ENCODE measurements at regions not wholly inside any gene's neighbourhood (a gene's known extent, or its start where the extent isn't known, plus 50 kb on each side); places are given as distances from the start of the nearest gene placed in this dataset.

DNA sequence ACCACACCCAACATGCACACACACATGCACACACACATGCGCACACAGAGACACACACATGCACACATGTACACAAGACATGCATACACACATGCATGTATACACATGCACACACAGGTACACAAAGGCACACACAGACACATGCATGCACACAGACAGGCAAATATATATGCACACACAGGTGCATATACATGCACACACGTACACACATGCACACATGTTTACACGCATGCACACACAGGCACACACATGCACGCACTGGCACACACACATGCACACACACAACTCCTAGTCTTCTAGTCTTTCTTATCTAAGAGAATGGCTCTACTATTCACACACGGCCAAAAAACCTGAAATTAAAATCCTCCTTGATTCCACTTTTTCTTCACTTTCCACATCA, 222.7 kb upstream of the PLD5 start:
- Histone ChIP-seq H3K9me2 (replicated peaks; ENCODE audit: insufficient read depth, low read length) (no peaks in the 10 kb centered on the region), H3K36me3 (ENCODE audit: low read length) (no peaks in the 10 kb centered on the region), H3K27me3 (ENCODE audit: low read length) (no peaks in the 10 kb centered on the region), H3K79me2 (ENCODE audit: insufficient read depth, low read length) (no peaks in the 10 kb centered on the region), H3K9me3 (ENCODE audit: insufficient read depth, low read length) (no peaks in the 10 kb centered on the region), H3K9ac (ENCODE audit: low read length) (no peak overlapping the region), H4K20me1 (ENCODE audit: low read depth, low read length) (no peaks in the 10 kb centered on the region), H3K4me3 (ENCODE audit: insufficient read depth, low read length, poor library complexity, severe bottlenecking) (no peak overlapping the region), H3K4me2 (ENCODE audit: low read depth, low read length, poor library complexity, severe bottlenecking) (no peak overlapping the region), H3K27ac (ENCODE audit: low read depth, low read length) (no peak overlapping the region), H2AFZ (ENCODE audit: low read depth, low read length, severe bottlenecking) (no peak overlapping the region), H3F3A (ENCODE audit: insufficient read depth) (no peaks in the 10 kb centered on the region)
- TF ChIP-seq, protein P1, sequence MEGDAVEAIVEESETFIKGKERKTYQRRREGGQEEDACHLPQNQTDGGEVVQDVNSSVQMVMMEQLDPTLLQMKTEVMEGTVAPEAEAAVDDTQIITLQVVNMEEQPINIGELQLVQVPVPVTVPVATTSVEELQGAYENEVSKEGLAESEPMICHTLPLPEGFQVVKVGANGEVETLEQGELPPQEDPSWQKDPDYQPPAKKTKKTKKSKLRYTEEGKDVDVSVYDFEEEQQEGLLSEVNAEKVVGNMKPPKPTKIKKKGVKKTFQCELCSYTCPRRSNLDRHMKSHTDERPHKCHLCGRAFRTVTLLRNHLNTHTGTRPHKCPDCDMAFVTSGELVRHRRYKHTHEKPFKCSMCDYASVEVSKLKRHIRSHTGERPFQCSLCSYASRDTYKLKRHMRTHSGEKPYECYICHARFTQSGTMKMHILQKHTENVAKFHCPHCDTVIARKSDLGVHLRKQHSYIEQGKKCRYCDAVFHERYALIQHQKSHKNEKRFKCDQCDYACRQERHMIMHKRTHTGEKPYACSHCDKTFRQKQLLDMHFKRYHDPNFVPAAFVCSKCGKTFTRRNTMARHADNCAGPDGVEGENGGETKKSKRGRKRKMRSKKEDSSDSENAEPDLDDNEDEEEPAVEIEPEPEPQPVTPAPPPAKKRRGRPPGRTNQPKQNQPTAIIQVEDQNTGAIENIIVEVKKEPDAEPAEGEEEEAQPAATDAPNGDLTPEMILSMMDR (IDR thresholded peaks at IDR 0.05; ENCODE audit: insufficient read depth, low read length, poor library complexity, severe bottlenecking) = no peak
- TF ChIP-seq EZH2phosphoT487 (conservative IDR thresholded peaks at IDR 0.05; ENCODE audit: low read length) = no peak

GRCh38 chr1:242745079-242745478, 220.6 kb upstream of the PLD5 start:
- Histone ChIP-seq H3F3A (ENCODE audit: insufficient read depth) (no peaks in the 10 kb centered on the region), H3K9ac (ENCODE audit: low read length) (no peak overlapping the region)
- TF ChIP-seq EZH2phosphoT487 (conservative IDR thresholded peaks at IDR 0.05; ENCODE audit: low read length) = no peak
- TF ChIP-seq, protein P1 (IDR thresholded peaks at IDR 0.05; ENCODE audit: insufficient read depth, low read length, poor library complexity, severe bottlenecking) = no peak

DNA sequence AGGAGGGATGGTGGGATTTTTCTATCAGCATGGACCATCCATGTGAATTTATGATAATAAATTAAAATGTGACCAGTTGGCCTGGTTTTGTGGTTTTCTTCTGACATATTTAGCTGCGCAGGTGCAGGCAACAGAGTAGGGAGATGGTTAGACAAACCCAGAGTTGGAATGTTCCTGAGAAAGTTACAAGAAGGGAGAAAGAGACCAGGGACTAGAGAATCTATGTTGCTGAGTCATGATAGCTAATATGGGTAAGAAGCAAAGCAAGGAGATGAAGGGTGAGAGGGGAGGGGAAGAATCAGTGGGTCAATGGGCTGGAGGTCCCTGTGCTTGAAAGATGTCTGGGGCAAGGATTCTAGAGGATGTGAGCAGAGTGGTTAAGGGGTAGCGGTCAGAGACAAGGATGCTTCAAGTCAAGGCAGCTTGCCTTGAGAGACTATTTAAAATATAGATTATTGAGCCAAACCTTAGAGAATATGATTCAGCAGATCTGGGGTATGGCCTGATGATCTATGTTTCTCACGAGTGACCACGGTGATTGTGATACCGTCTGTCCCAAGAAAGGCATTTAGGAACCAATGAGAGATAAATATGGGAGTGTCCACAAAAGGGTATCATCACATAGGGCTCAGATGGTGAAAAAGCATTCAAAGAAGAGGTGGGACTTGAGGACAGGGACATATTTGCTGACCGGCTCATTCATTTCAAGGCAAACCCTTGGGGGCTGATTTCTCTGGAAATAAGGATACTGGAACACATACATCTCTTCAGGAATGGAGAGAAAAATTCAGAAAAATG, 219.7 kb upstream of the PLD5 start:
- no peak overlapping the region for H3K4me2 ChIP-seq (ENCODE audit: low read depth, low read length, poor library complexity, severe bottlenecking)
- H3K4me3 ChIP-seq (ENCODE audit: insufficient read depth, low read length, poor library complexity, severe bottlenecking) = no peak overlapping the region
- no peak overlapping the region for H3K27ac ChIP-seq (ENCODE audit: low read depth, low read length)
- H3K9me2 ChIP-seq (replicated peaks; ENCODE audit: insufficient read depth, low read length) = no peaks in the 10 kb centered on the region
- H4K20me1 ChIP-seq (ENCODE audit: low read depth, low read length) = no peaks in the 10 kb centered on the region
- H3F3A ChIP-seq (ENCODE audit: insufficient read depth) = no peaks in the 10 kb centered on the region
- H2AFZ ChIP-seq (ENCODE audit: low read depth, low read length, severe bottlenecking) = no peak overlapping the region
- no peaks in the 10 kb centered on the region for H3K79me2 ChIP-seq (ENCODE audit: insufficient read depth, low read length)
- no peak for TF ChIP-seq EZH2phosphoT487 (conservative IDR thresholded peaks at IDR 0.05; ENCODE audit: low read length)
- TF ChIP-seq, protein P1 (IDR thresholded peaks at IDR 0.05; ENCODE audit: insufficient read depth, low read length, poor library complexity, severe bottlenecking) = no peak
- no peaks in the 10 kb centered on the region for H3K27me3 ChIP-seq (ENCODE audit: low read length)
- H3K9me3 ChIP-seq (ENCODE audit: insufficient read depth, low read length) = no peaks in the 10 kb centered on the region
- no peak overlapping the region for H3K9ac ChIP-seq (ENCODE audit: low read length)
- no peaks in the 10 kb centered on the region for H3K36me3 ChIP-seq (ENCODE audit: low read length)

More at GRCh38 chr1:242745079-242745478, 220.6 kb upstream of the PLD5 start:
- Histone ChIP-seq H3K9me3 (ENCODE audit: insufficient read depth, low read length) (no peaks in the 10 kb centered on the region), H3K4me3 (ENCODE audit: insufficient read depth, low read length, poor library complexity, severe bottlenecking) (no peak overlapping the region), H2AFZ (ENCODE audit: low read depth, low read length, severe bottlenecking) (no peak overlapping the region), H3K27ac (ENCODE audit: low read depth, low read length) (no peak overlapping the region), H3K9me2 (replicated peaks; ENCODE audit: insufficient read depth, low read length) (no peaks in the 10 kb centered on the region), H3K36me3 (ENCODE audit: low read length) (no peaks in the 10 kb centered on the region), H3K79me2 (ENCODE audit: insufficient read depth, low read length) (no peaks in the 10 kb centered on the region), H4K20me1 (ENCODE audit: low read depth, low read length) (no peaks in the 10 kb centered on the region), H3K4me2 (ENCODE audit: low read depth, low read length, poor library complexity, severe bottlenecking) (no peak overlapping the region), H3K27me3 (ENCODE audit: low read length) (no peaks in the 10 kb centered on the region)

Measured in SU-DHL-6 (cell line).